OCI-LY1 (cell line): ENCODE measurements at regions not wholly inside any gene's neighbourhood (a gene's known extent, or its start where the extent isn't known, plus 50 kb on each side); places are given as distances from the start of the nearest gene placed in this dataset.
A peak's percentile ranks its signal among the peaks of the same experiment; 100 is the strongest.

Experiments
- H2AFZ ChIP-seq: fragments of 200-600 bp; sonication (generic), shearing (Covaris generic); 2 replicates; pipeline ENCODE4 v1.6.0; 2014; ENCODE audit warnings: antibody characterized with exemption, mild to moderate bottlenecking, low read length
- H3F3A ChIP-seq: fragments of 200-600 bp; sonication (generic), shearing (Covaris generic); 2 replicates; pipeline ENCODE4 v1.6.0; 2014; ENCODE audit warnings: mild to moderate bottlenecking, antibody characterized with exemption, low read length, moderate library complexity; ENCODE audit not compliant: insufficient read depth
- H3K27ac ChIP-seq: fragments of 200-600 bp; sonication (generic); 2 replicates; pipeline ENCODE4 v1.5.1; 2014; ENCODE audit warnings: low read length, mixed run types, mild to moderate bottlenecking, low read depth; ENCODE audit not compliant: poor library complexity, severe bottlenecking
- H3K27me3 ChIP-seq: fragments of 200-600 bp; sonication (generic); 2 replicates; pipeline ENCODE4 v1.6.0; 2014; ENCODE audit warnings: antibody characterized with exemption, mild to moderate bottlenecking, low read length, moderate library complexity; ENCODE audit not compliant: insufficient read depth
- H3K36me3 ChIP-seq: fragments of 200-600 bp; sonication (generic); 2 replicates; pipeline ENCODE4 v1.6.1; 2014; ENCODE audit warnings: mild to moderate bottlenecking, antibody characterized with exemption, low read length, moderate library complexity, mixed read lengths; ENCODE audit not compliant: insufficient read depth
- H3K4me1 ChIP-seq: fragments of 200-600 bp; sonication (generic); 2 replicates; pipeline ENCODE4 v1.5.1; 2014; ENCODE audit warnings: mild to moderate bottlenecking, low read length, moderate library complexity; ENCODE audit not compliant: insufficient read depth, severe bottlenecking
- H3K4me2 ChIP-seq: fragments of 200-600 bp; sonication (generic), shearing (Covaris generic); 2 replicates; pipeline ENCODE4 v1.6.1; 2014; ENCODE audit warnings: low read length
- H3K4me3 ChIP-seq: fragments of 200-600 bp; sonication (generic); 2 replicates; pipeline ENCODE4 v1.5.1; 2014; ENCODE audit warnings: low read length, low read depth, mild to moderate bottlenecking, mixed read lengths; ENCODE audit not compliant: poor library complexity, severe bottlenecking
- H3K79me2 ChIP-seq: fragments of 200-600 bp; shearing (Covaris generic); 2 replicates; pipeline ENCODE4 v1.6.1; 2016; ENCODE audit warnings: mixed run types, low read length, mixed read lengths; ENCODE audit not compliant: insufficient read depth
- H3K9ac ChIP-seq: fragments of 200-600 bp; sonication (generic), shearing (Covaris generic); 2 replicates; pipeline ENCODE4 v1.6.1; 2014; ENCODE audit warnings: mild to moderate bottlenecking, low read length, mixed read lengths
- H3K9me2 ChIP-seq: fragments of 200-600 bp; sonication (generic), shearing (Covaris generic); 2 replicates; pipeline ENCODE4 v1.6.1; 2014; ENCODE audit warnings: low read depth, mild to moderate bottlenecking, low read length, mixed read lengths
- H3K9me3 ChIP-seq: fragments of 200-600 bp; shearing (Covaris generic); 2 replicates; pipeline ENCODE4 v1.6.1; 2014; ENCODE audit warnings: low read length, mixed read lengths
- H4K20me1 ChIP-seq: fragments of 200-600 bp; sonication (generic), shearing (Covaris generic); 2 replicates; pipeline ENCODE4 v1.6.0; 2016; ENCODE audit warnings: mild to moderate bottlenecking, low read length; ENCODE audit not compliant: insufficient read depth
- CTCF ChIP-seq: fragments of 200-600 bp; sonication (generic), shearing (Covaris generic); IDR thresholded peaks from 2 replicates; pipeline ENCODE4 v1.5.1; 2017; ENCODE audit warnings: mild to moderate bottlenecking, antibody characterized with exemption, low read length, moderate library complexity, mixed read lengths
- EZH2 ChIP-seq: fragments of 200-600 bp; sonication (generic), shearing (Covaris generic); IDR thresholded peaks from 2 replicates; pipeline ENCODE4 v1.8.0; 2017; ENCODE audit warnings: borderline replicate concordance, mixed run types, mild to moderate bottlenecking, antibody characterized with exemption, low read length, moderate library complexity, mixed read lengths

- Histone ChIP-seq H3K27ac (peak overlapping the region; percentile 74), H3K4me1 (peaks cover 24% of the 10 kb centered on the region), H2AFZ (no peak overlapping the region)
Observed at GRCh38 chr14:101360054-101360911, 201.0 kb upstream of the DIO3 start.

GRCh38 chr14:101361044-101361443, 200.3 kb upstream of the DIO3 start:
- H3K79me2 ChIP-seq: no peaks in the 10 kb centered on the region
- no peaks in the 10 kb centered on the region for H3F3A ChIP-seq
- no peaks in the 10 kb centered on the region for H3K9me3 ChIP-seq
- no peak overlapping the region for H3K4me3 ChIP-seq
- no peaks in the 10 kb centered on the region for H3K36me3 ChIP-seq
- no peaks in the 10 kb centered on the region; the same call in 1 of the 2 replicates for H3K27me3 ChIP-seq
- TF ChIP-seq EZH2 (no peak), CTCF (no peak)
- H3K27ac ChIP-seq: peak overlapping the region; percentile 74
- no peak overlapping the region for H2AFZ ChIP-seq
- H3K9me2 ChIP-seq: no peaks in the 10 kb centered on the region
- no peak overlapping the region; the same call in 1 of the 2 replicates for H3K9ac ChIP-seq
- H4K20me1 ChIP-seq: no peaks in the 10 kb centered on the region
- peaks cover 24% of the 10 kb centered on the region for H3K4me1 ChIP-seq
- peak overlapping the region; percentile 19; the same call in 1 of the 2 replicates for H3K4me2 ChIP-seq

More at GRCh38 chr14:101360054-101360911, 201.0 kb upstream of the DIO3 start:
- Histone ChIP-seq H3K79me2 (no peaks in the 10 kb centered on the region), H3K4me3 (no peak overlapping the region), H4K20me1 (no peaks in the 10 kb centered on the region), H3K36me3 (no peaks in the 10 kb centered on the region), H3K9ac (no peak overlapping the region; the same call in 1 of the 2 replicates), H3F3A (no peaks in the 10 kb centered on the region), H3K4me2 (peak overlapping the region; percentile 19; the same call in 1 of the 2 replicates), H3K27me3 (no peaks in the 10 kb centered on the region; the same call in 1 of the 2 replicates), H3K9me2 (no peaks in the 10 kb centered on the region), H3K9me3 (no peaks in the 10 kb centered on the region)
- no peak for TF ChIP-seq CTCF
- TF ChIP-seq EZH2: no peak

GRCh38 chr14:101361451-101362433, 199.6 kb upstream of the DIO3 start:
- peaks cover 24% of the 10 kb centered on the region for H3K4me1 ChIP-seq
- no peak for TF ChIP-seq CTCF
- TF ChIP-seq EZH2: no peak
- H4K20me1 ChIP-seq: no peaks in the 10 kb centered on the region
- no peaks in the 10 kb centered on the region for H3K9me3 ChIP-seq
- no peaks in the 10 kb centered on the region for H3F3A ChIP-seq
- no peak overlapping the region for H2AFZ ChIP-seq
- no peak overlapping the region for H3K4me2 ChIP-seq
- H3K9me2 ChIP-seq: no peaks in the 10 kb centered on the region
- no peak overlapping the region for H3K9ac ChIP-seq
- H3K27ac ChIP-seq: peak overlapping the region; percentile 70
- no peaks in the 10 kb centered on the region for H3K79me2 ChIP-seq
- H3K27me3 ChIP-seq: no peaks in the 10 kb centered on the region; the same call in 1 of the 2 replicates
- H3K36me3 ChIP-seq: no peaks in the 10 kb centered on the region
- H3K4me3 ChIP-seq: no peak overlapping the region
